ENCODE measurements at regions not wholly inside any gene's neighbourhood (a gene's known extent, or its start where the extent isn't known, plus 50 kb on each side); places are given as distances from the start of the nearest gene placed in this dataset.

GRCh38 chr3:137165117-137165806, 207.5 kb downstream of the IL20RB start:
- no peaks in the 10 kb centered on the region for H3K27me3 ChIP-seq (ENCODE audit: control insufficient read depth in 2 of 2, insufficient read depth in 2 of 2, low read length in 2 of 2)
- H3K4me1 ChIP-seq (ENCODE audit: control insufficient read depth in 2 of 2, insufficient read depth in 2 of 2, low read length in 2 of 2): no peaks in the 10 kb centered on the region
- intact Hi-C loops (cut with micrococcal nuclease): no loop called here
- Mint-ChIP-seq H3K27ac (no peak overlapping the region), H3K4me1 (peaks cover 0 to 5% (median 0%) of the 10 kb centered on the region in 7 donors), H3K27me3 (peaks cover 6 to 11% (median 9%) of the 10 kb centered on the region in 5 donors), H3K36me3 (peaks cover 0 to 1% (median 0%) of the 10 kb centered on the region in 5 donors), H3K9me3 (peaks cover 0 to 4% (median 2%) of the 10 kb centered on the region in 11 donors), H3K4me3 (no peak overlapping the region)
- ChIA-PET POLR2A (no interaction called here), CTCF (no interaction called here)
- DNase-seq: no peak
- no peaks in the 10 kb centered on the region for H3K9me3 ChIP-seq (ENCODE audit: control insufficient read depth in 2 of 3, low read length in 3 of 3)
- no peaks in the 10 kb centered on the region for H3K36me3 ChIP-seq (ENCODE audit: control insufficient read depth in 2 of 3, insufficient read depth in 3 of 3, low read length in 3 of 3)
- no peak for ATAC-seq
- H3K27ac ChIP-seq (ENCODE audit: low read depth, low read length): no peak overlapping the region
- no peak overlapping the region for H3K4me3 ChIP-seq (ENCODE audit: low read length)

GRCh38 chr3:137171834-137172603, 214.2 kb downstream of the IL20RB start:
- H3K27ac ChIP-seq (ENCODE audit: low read depth, low read length): no peak overlapping the region
- ChIA-PET CTCF (no interaction called here), POLR2A (no interaction called here)
- Mint-ChIP-seq H3K4me1 (no peaks in the 10 kb centered on the region), H3K4me3 (no peak overlapping the region), H3K9me3 (peaks cover 0 to 11% (median 4%) of the 10 kb centered on the region in 11 donors), H3K27me3 (peaks cover 0 to 24% (median 12%) of the 10 kb centered on the region in 5 donors), H3K36me3 (peaks cover 0 to 5% (median 0%) of the 10 kb centered on the region in 5 donors), H3K27ac (peak overlapping the region in 1 of 9 donors; percentile 56)
- no peaks in the 10 kb centered on the region for H3K9me3 ChIP-seq (ENCODE audit: control insufficient read depth in 2 of 3, low read length in 3 of 3)
- intact Hi-C loops (cut with micrococcal nuclease): no loop called here
- no peaks in the 10 kb centered on the region for H3K4me1 ChIP-seq (ENCODE audit: control insufficient read depth in 2 of 2, insufficient read depth in 2 of 2, low read length in 2 of 2)
- no peaks in the 10 kb centered on the region for H3K36me3 ChIP-seq (ENCODE audit: control insufficient read depth in 2 of 3, insufficient read depth in 3 of 3, low read length in 3 of 3)
- no peak for DNase-seq
- H3K4me3 ChIP-seq (ENCODE audit: low read length): no peak overlapping the region
- no peaks in the 10 kb centered on the region for H3K27me3 ChIP-seq (ENCODE audit: control insufficient read depth in 2 of 2, insufficient read depth in 2 of 2, low read length in 2 of 2)
- ATAC-seq: no peak

- ChIA-PET CTCF (no interaction called here), POLR2A (no interaction called here)
- ATAC-seq: no peak
- no peaks in the 10 kb centered on the region for H3K4me1 Mint-ChIP-seq
- H3K4me1 ChIP-seq (ENCODE audit: control insufficient read depth in 2 of 2, insufficient read depth in 2 of 2, low read length in 2 of 2): no peaks in the 10 kb centered on the region
- intact Hi-C loops (cut with micrococcal nuclease): no loop called here
- no peak overlapping the region for H3K27ac Mint-ChIP-seq
- H3K27ac ChIP-seq (ENCODE audit: low read depth, low read length): no peak overlapping the region
- no peaks in the 10 kb centered on the region for H3K27me3 ChIP-seq (ENCODE audit: control insufficient read depth in 2 of 2, insufficient read depth in 2 of 2, low read length in 2 of 2)
- peaks cover 0 to 11% (median 4%) of the 10 kb centered on the region in 11 donors for H3K9me3 Mint-ChIP-seq
- H3K4me3 Mint-ChIP-seq: no peak overlapping the region
- H3K27me3 Mint-ChIP-seq: peaks cover 0 to 28% (median 12%) of the 10 kb centered on the region in 5 donors
- no peak overlapping the region for H3K4me3 ChIP-seq (ENCODE audit: low read length)
- no peak for DNase-seq
- no peaks in the 10 kb centered on the region for H3K9me3 ChIP-seq (ENCODE audit: control insufficient read depth in 2 of 3, low read length in 3 of 3)
- H3K36me3 Mint-ChIP-seq: peaks cover 0 to 5% (median 0%) of the 10 kb centered on the region in 5 donors
- H3K36me3 ChIP-seq (ENCODE audit: control insufficient read depth in 2 of 3, insufficient read depth in 3 of 3, low read length in 3 of 3): no peaks in the 10 kb centered on the region
These were observed 214.9 kb downstream of the IL20RB start for GRCh38 chr3:137172728-137173127.

DNA sequence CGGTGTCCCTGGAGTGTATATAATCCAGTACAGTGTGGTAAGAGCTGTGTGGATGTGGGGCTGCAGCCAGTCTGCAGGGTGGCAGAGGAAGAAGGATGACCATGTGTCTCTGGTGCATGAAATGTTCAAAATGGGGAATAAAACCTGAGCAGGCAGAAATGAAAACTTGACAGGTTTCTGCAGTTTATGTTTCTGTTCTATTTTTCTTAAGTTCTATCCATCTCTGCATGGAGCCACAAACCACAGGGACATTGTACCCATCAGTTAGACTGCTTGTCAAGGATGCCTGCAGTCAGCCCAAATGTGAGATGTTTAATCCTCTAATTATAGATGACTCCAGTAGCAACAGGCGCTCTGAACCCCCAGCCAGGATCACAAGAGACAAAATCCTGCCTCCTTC, 216.7 kb downstream of the IL20RB start:
- no peaks in the 10 kb centered on the region for H3K9me3 ChIP-seq (ENCODE audit: control insufficient read depth in 2 of 3, low read length in 3 of 3)
- no peaks in the 10 kb centered on the region for H3K36me3 ChIP-seq (ENCODE audit: control insufficient read depth in 2 of 3, insufficient read depth in 3 of 3, low read length in 3 of 3)
- no peak overlapping the region for H3K27ac ChIP-seq (ENCODE audit: low read depth, low read length)
- peaks cover 0 to 5% (median 0%) of the 10 kb centered on the region in 5 donors for H3K36me3 Mint-ChIP-seq
- intact Hi-C loops (cut with micrococcal nuclease): no loop called here
- H3K4me1 ChIP-seq (ENCODE audit: control insufficient read depth in 2 of 2, insufficient read depth in 2 of 2, low read length in 2 of 2): no peaks in the 10 kb centered on the region
- CTCF ChIA-PET: no interaction called here
- H3K27me3 ChIP-seq (ENCODE audit: control insufficient read depth in 2 of 2, insufficient read depth in 2 of 2, low read length in 2 of 2): no peaks in the 10 kb centered on the region
- H3K9me3 Mint-ChIP-seq: peaks cover 0 to 11% (median 4%) of the 10 kb centered on the region in 11 donors
- H3K27me3 Mint-ChIP-seq: peaks cover 0 to 34% (median 15%) of the 10 kb centered on the region in 5 donors
- no peak overlapping the region for H3K27ac Mint-ChIP-seq
- H3K4me3 Mint-ChIP-seq: no peak overlapping the region
- POLR2A ChIA-PET: no interaction called here
- ATAC-seq: no peak
- no peaks in the 10 kb centered on the region for H3K4me1 Mint-ChIP-seq
- DNase-seq: no peak
- no peak overlapping the region for H3K4me3 ChIP-seq (ENCODE audit: low read length)

DNA sequence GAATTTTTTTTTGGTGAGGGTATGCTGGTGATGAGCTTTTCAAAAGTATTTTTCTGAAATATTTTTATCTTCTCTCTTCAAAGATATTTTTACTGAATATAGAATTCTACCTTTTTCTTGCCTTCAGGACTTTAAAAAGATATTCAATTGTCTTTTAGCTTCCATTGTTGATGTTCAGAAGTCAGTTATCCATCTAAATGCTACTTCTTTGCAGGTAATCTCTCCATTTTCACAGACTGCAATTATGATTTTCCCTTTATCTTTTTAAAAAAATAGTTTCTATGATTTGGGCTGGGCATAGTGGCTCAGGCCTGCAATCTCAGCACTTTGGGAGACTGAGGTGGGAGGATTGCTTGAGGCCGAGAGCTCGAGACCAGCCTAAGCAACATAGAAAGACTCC, 222.4 kb downstream of the IL20RB start:
- DNase-seq (no peak), ATAC-seq (no peak)
- no peak overlapping the region for H3K27ac ChIP-seq (ENCODE audit: low read depth, low read length)
- POLR2A ChIA-PET: no interaction called here
- Mint-ChIP-seq H3K27me3 (peaks cover 0 to 20% (median 13%) of the 10 kb centered on the region in 5 donors), H3K36me3 (no peaks in the 10 kb centered on the region), H3K4me3 (no peak overlapping the region), H3K9me3 (peaks cover 0 to 12% (median 1%) of the 10 kb centered on the region in 11 donors), H3K27ac (no peak overlapping the region), H3K4me1 (no peaks in the 10 kb centered on the region)
- no peaks in the 10 kb centered on the region for H3K27me3 ChIP-seq (ENCODE audit: control insufficient read depth in 2 of 2, insufficient read depth in 2 of 2, low read length in 2 of 2)
- H3K4me1 ChIP-seq (ENCODE audit: control insufficient read depth in 2 of 2, insufficient read depth in 2 of 2, low read length in 2 of 2): no peaks in the 10 kb centered on the region
- intact Hi-C loops (cut with micrococcal nuclease): no loop called here
- H3K4me3 ChIP-seq (ENCODE audit: low read length): no peak overlapping the region
- CTCF ChIA-PET: no interaction called here
- H3K36me3 ChIP-seq (ENCODE audit: control insufficient read depth in 2 of 3, insufficient read depth in 3 of 3, low read length in 3 of 3): no peaks in the 10 kb centered on the region
- no peaks in the 10 kb centered on the region for H3K9me3 ChIP-seq (ENCODE audit: control insufficient read depth in 2 of 3, low read length in 3 of 3)

- Histone ChIP-seq H3K9me3 (ENCODE audit: control insufficient read depth in 2 of 3, low read length in 3 of 3) (no peaks in the 10 kb centered on the region), H3K27me3 (ENCODE audit: control insufficient read depth in 2 of 2, insufficient read depth in 2 of 2, low read length in 2 of 2) (no peaks in the 10 kb centered on the region), H3K36me3 (ENCODE audit: control insufficient read depth in 2 of 3, insufficient read depth in 3 of 3, low read length in 3 of 3) (no peaks in the 10 kb centered on the region), H3K27ac (ENCODE audit: low read depth, low read length) (no peak overlapping the region), H3K4me3 (ENCODE audit: low read length) (no peak overlapping the region), H3K4me1 (ENCODE audit: control insufficient read depth in 2 of 2, insufficient read depth in 2 of 2, low read length in 2 of 2) (no peaks in the 10 kb centered on the region)
- CTCF ChIA-PET: interaction anchor here (0.6 kb wide), 1 partner anchor 568 kb away, joined by 3 read pairs; no protein-coding TSS in a partner anchor
- H3K4me3 Mint-ChIP-seq: no peak overlapping the region
- no peak overlapping the region for H3K27ac Mint-ChIP-seq
- peaks cover 0 to 25% (median 22%) of the 10 kb centered on the region in 5 donors for H3K27me3 Mint-ChIP-seq
- no peak for ATAC-seq
- POLR2A ChIA-PET: no interaction called here
- no peaks in the 10 kb centered on the region for H3K36me3 Mint-ChIP-seq
- no peak for DNase-seq
- peaks cover 0 to 3% (median 0%) of the 10 kb centered on the region in 11 donors for H3K9me3 Mint-ChIP-seq
- H3K4me1 Mint-ChIP-seq: no peaks in the 10 kb centered on the region
- intact Hi-C loops (cut with micrococcal nuclease): no loop called here
These were observed 233.5 kb downstream of the IL20RB start for GRCh38 chr3:137191133-137191923.

Data from naive thymus-derived CD4-positive, alpha-beta T cell (primary cell).